ENCODE measurements at regions not wholly inside any gene's neighbourhood (a gene's known extent, or its start where the extent isn't known, plus 50 kb on each side); places are given as distances from the start of the nearest gene placed in this dataset.

DNA sequence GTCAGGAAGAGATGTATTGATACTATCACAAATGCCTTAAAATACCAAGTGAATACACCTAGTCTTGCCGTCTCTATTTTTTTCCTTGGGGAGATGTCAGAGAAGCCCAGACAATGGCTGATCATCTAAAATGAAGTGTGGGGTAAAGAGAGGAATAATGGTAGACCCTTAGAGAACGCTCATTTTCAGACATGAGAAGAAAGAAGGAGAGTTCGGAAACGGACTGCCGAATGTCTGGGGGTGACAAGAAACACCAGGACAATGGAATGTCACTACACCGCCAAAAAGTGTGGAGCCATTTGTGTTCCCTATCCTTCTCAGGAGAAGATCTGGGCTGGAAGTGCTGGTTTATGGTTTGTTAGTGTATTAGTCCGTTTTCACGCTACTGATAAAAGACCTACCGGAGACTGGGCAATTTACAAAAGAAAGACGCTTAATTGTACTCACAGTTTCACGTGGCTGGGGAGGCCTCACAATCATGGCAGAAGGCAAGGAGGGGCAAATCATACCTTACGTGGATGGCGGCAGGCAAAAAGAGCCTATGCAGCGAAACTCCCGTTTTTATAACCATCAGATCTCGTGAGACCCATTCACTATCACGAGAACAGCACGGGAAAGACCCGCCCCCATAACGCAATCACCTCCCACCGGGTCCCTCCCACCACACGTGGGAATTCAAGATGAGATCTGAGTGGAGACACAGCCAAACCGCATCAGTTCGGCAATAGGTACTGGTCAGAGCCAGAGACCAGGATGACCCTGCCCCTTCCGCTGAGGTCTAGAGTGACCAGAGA lies 743.7 kb downstream of the GALR1 start:
- Histone ChIP-seq H3K27ac (ENCODE audit: low read length) (no peak overlapping the region), H2AFZ (ENCODE audit: low read depth, low read length) (no peak overlapping the region), H3K79me2 (replicated peaks; ENCODE audit: insufficient read depth, low read length) (no peaks in the 10 kb centered on the region), H3K9ac (ENCODE audit: low read length) (no peak overlapping the region), H3K4me2 (ENCODE audit: low read length) (no peak overlapping the region), H4K20me1 (ENCODE audit: insufficient read depth) (no peaks in the 10 kb centered on the region), H3K9me2 (ENCODE audit: insufficient read depth, low read length) (no peaks in the 10 kb centered on the region), H3K9me3 (ENCODE audit: low read length) (no peaks in the 10 kb centered on the region), H3K27me3 (ENCODE audit: insufficient read depth, low read depth, low read length) (no peaks in the 10 kb centered on the region), H3K36me3 (ENCODE audit: insufficient read depth, low read length) (no peaks in the 10 kb centered on the region), H3F3A (ENCODE audit: insufficient read depth, low read length, poor library complexity, severe bottlenecking) (no peaks in the 10 kb centered on the region), H3K4me3 (ENCODE audit: low read length) (no peak overlapping the region)
- TF ChIP-seq SMC3 (conservative IDR thresholded peaks at IDR 0.05; ENCODE audit: poor library complexity), result no peak
- TF ChIP-seq RAD21 (conservative IDR thresholded peaks at IDR 0.05), result no peak
- no peak for TF ChIP-seq EP300 (conservative IDR thresholded peaks at IDR 0.05; ENCODE audit: poor library complexity, severe bottlenecking)
- no peak for TF ChIP-seq EZH2 (IDR thresholded peaks at IDR 0.05; ENCODE audit: borderline replicate concordance, insufficient read depth, low read length, poor library complexity, severe bottlenecking)
- no peak for TF ChIP-seq MXI1 (conservative IDR thresholded peaks at IDR 0.05; ENCODE audit: poor library complexity, severe bottlenecking)
- TF ChIP-seq CTCF (IDR thresholded peaks at IDR 0.05; ENCODE audit: poor library complexity, severe bottlenecking), result no peak
- TF ChIP-seq, protein P1, sequence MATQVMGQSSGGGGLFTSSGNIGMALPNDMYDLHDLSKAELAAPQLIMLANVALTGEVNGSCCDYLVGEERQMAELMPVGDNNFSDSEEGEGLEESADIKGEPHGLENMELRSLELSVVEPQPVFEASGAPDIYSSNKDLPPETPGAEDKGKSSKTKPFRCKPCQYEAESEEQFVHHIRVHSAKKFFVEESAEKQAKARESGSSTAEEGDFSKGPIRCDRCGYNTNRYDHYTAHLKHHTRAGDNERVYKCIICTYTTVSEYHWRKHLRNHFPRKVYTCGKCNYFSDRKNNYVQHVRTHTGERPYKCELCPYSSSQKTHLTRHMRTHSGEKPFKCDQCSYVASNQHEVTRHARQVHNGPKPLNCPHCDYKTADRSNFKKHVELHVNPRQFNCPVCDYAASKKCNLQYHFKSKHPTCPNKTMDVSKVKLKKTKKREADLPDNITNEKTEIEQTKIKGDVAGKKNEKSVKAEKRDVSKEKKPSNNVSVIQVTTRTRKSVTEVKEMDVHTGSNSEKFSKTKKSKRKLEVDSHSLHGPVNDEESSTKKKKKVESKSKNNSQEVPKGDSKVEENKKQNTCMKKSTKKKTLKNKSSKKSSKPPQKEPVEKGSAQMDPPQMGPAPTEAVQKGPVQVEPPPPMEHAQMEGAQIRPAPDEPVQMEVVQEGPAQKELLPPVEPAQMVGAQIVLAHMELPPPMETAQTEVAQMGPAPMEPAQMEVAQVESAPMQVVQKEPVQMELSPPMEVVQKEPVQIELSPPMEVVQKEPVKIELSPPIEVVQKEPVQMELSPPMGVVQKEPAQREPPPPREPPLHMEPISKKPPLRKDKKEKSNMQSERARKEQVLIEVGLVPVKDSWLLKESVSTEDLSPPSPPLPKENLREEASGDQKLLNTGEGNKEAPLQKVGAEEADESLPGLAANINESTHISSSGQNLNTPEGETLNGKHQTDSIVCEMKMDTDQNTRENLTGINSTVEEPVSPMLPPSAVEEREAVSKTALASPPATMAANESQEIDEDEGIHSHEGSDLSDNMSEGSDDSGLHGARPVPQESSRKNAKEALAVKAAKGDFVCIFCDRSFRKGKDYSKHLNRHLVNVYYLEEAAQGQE (IDR thresholded peaks at IDR 0.05; ENCODE audit: borderline replicate concordance), result no peak
- no peak for TF ChIP-seq TAF1 (IDR thresholded peaks at IDR 0.05; ENCODE audit: low read depth)
- no peak for TF ChIP-seq POLR2AphosphoS5 (IDR thresholded peaks at IDR 0.05)

GRCh38 chr18:77995593-77995992 lies 745.9 kb downstream of the GALR1 start:
- Histone ChIP-seq H3F3A (ENCODE audit: insufficient read depth, low read length, poor library complexity, severe bottlenecking) (no peaks in the 10 kb centered on the region), H3K9ac (ENCODE audit: low read length) (no peak overlapping the region), H4K20me1 (ENCODE audit: insufficient read depth) (no peaks in the 10 kb centered on the region), H3K9me3 (ENCODE audit: low read length) (no peaks in the 10 kb centered on the region), H3K4me3 (ENCODE audit: low read length) (no peak overlapping the region), H3K36me3 (ENCODE audit: insufficient read depth, low read length) (no peaks in the 10 kb centered on the region), H3K27ac (ENCODE audit: low read length) (no peak overlapping the region), H3K79me2 (replicated peaks; ENCODE audit: insufficient read depth, low read length) (no peaks in the 10 kb centered on the region), H3K9me2 (ENCODE audit: insufficient read depth, low read length) (no peaks in the 10 kb centered on the region), H2AFZ (ENCODE audit: low read depth, low read length) (no peak overlapping the region), H3K4me2 (ENCODE audit: low read length) (no peak overlapping the region), H3K27me3 (ENCODE audit: insufficient read depth, low read depth, low read length) (no peaks in the 10 kb centered on the region)
- TF ChIP-seq CTCF (IDR thresholded peaks at IDR 0.05; ENCODE audit: poor library complexity, severe bottlenecking) (no peak), MXI1 (conservative IDR thresholded peaks at IDR 0.05; ENCODE audit: poor library complexity, severe bottlenecking) (no peak), SMC3 (conservative IDR thresholded peaks at IDR 0.05; ENCODE audit: poor library complexity) (no peak), EP300 (conservative IDR thresholded peaks at IDR 0.05; ENCODE audit: poor library complexity, severe bottlenecking) (no peak), POLR2AphosphoS5 (IDR thresholded peaks at IDR 0.05) (no peak), EZH2 (IDR thresholded peaks at IDR 0.05; ENCODE audit: borderline replicate concordance, insufficient read depth, low read length, poor library complexity, severe bottlenecking) (no peak), TAF1 (IDR thresholded peaks at IDR 0.05; ENCODE audit: low read depth) (no peak), RAD21 (conservative IDR thresholded peaks at IDR 0.05) (no peak)
- TF ChIP-seq, protein P1 (IDR thresholded peaks at IDR 0.05; ENCODE audit: borderline replicate concordance), result no peak
